GM18861 (cell line): ENCODE measurements at regions not wholly inside any gene's neighbourhood (a gene's known extent, or its start where the extent isn't known, plus 50 kb on each side); places are given as distances from the start of the nearest gene placed in this dataset.

ENCODE experiments used
- ATAC-seq: cut with Tn5 transposase; IDR thresholded peaks from one replicate; pipeline ENCODE4 v1.9.1; 2021; ENCODE audit not compliant: unreplicated experiment

- no peak for ATAC-seq
These were observed 390.4 kb downstream of the SHISA9 start for GRCh38 chr16:13291591-13292333.

DNA sequence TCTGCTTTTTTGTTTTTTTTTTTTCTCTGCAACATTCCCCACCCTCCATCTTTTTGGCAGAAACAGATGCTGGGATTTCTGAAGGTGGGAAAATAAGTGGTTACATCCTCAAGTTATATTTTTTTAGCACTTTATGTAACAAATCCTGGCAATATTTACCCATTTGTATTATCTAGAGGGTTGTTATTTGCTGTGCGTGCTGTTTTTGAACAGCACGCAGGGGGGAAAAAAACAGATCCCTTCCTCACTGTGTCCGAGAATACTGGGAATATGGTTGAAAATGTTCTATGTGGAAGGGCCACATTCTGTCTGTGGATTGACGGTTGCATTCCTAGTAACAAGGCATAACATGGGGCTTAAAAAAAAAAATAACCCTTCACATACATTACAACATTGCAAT lies 394.8 kb downstream of the SHISA9 start:
- no peak for ATAC-seq

DNA sequence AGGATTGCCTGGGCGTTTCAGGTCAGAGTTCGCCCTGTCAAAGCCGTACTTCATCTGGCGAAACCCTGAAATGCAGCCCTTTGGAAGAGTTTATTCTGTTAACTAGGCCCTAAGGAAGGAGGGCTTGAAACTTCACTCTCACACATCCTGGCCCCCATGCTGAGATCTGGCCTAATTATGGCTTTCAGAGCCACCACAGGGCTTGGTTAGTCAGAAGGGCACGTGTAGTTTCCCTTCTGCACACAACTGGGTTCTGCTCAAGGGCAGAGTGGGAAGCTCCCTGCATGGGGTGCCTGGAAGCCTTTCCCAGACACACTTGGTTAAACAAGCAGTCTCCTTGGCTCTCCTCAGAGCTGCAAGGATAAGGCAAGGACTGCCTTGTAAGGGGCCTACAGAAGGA lies 397.3 kb downstream of the SHISA9 start:
- ATAC-seq, result no peak

GRCh38 chr16:13300066-13300840 lies 398.9 kb downstream of the SHISA9 start:
- no peak for ATAC-seq

DNA sequence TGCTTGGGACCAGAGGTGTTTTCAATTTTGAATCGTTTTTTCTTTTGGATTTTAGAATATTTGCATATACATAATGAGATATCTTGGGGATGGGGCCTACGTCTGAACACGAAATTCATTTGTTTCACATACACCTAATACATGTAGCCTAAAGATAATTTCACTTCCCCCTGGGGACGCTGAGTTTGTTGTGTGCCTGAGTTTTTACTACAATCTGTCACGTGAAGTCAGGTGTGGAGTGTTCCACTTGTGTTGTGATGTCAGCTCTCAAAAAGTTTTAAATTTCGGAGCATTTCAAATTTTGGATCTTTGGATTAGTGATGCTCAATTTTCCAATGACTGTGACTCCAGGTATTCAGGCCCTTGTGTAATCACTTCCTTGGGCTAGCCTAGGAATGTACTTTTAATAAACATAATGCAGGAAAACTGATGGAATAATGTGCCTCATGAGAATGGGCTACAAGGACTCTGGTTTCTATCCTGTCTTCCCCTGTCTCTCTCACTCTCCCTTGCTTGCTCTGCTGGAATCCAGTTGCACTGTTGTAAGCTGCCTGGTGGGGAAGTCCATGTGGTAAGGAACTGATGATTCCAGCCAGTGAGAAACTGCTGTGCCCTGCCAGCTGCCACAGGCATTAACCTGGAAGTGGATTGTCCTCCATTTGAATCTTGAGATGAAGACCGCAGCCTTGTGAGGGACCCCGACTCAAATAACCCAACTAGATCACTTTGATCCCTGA lies 403.8 kb downstream of the SHISA9 start:
- ATAC-seq, result no peak

GRCh38 chr16:13306161-13306995 lies 405.0 kb downstream of the SHISA9 start:
- no peak for ATAC-seq

DNA sequence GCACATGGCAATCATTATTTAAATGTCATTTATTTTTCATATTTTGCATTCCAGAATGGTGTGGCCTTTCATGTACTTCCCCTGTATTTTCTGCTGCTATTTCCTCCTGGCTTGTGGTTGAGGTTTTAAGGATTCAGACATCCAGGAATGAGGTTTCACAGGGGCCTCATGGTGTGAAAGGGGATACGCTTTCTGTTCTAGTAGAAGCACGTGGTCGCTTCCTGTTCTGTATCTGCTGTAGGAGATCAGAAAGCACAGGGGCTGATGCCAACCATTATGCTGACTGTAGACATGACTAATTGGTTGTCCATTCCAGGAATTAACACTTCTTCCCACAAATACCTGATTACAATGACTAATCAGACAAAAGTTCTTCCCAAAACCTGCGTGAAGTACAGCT lies 405.9 kb downstream of the SHISA9 start:
- ATAC-seq, result no peak

GRCh38 chr16:13307851-13308250 lies 406.5 kb downstream of the SHISA9 start:
- ATAC-seq, result no peak

DNA sequence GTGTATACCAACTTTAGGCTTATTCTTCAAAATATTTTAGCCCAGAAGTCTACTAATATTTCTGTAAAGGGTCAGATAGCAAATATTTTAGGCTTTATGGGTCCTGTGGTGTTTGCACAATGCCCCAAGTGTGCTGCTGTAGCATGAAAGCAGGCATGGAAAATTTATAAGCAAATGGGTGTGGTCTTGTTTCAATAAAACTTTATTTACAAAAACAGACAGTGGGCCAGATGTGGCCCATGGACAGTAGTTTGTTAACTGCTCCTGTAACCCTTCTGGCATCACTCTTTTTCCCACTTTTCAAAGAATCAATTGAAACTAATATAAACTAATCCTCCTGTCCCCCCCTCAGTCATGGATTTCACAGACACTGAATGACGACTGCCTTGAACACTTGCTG lies 410.7 kb downstream of the SHISA9 start:
- no peak for ATAC-seq

- ATAC-seq, result no peak
These were observed 412.0 kb downstream of the SHISA9 start for GRCh38 chr16:13313351-13313750.

DNA sequence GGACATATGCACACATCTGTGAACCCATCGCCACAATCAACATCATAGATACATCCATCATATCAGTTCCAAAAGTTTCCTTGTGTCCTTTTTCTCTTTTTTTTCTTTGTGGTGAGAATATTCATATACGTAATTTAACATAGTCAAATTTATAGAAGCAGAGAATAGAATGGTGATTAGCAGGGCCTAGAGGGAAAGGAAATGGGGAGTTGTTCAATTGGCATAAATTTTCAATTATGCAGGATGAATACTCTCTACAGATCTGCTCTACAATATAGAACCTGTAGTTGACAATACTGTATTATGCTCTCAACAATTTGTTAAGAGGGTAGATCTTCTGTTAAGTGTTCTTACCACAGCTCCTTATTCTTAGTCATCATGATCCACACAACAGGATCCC lies 413.2 kb downstream of the SHISA9 start:
- no peak for ATAC-seq

DNA sequence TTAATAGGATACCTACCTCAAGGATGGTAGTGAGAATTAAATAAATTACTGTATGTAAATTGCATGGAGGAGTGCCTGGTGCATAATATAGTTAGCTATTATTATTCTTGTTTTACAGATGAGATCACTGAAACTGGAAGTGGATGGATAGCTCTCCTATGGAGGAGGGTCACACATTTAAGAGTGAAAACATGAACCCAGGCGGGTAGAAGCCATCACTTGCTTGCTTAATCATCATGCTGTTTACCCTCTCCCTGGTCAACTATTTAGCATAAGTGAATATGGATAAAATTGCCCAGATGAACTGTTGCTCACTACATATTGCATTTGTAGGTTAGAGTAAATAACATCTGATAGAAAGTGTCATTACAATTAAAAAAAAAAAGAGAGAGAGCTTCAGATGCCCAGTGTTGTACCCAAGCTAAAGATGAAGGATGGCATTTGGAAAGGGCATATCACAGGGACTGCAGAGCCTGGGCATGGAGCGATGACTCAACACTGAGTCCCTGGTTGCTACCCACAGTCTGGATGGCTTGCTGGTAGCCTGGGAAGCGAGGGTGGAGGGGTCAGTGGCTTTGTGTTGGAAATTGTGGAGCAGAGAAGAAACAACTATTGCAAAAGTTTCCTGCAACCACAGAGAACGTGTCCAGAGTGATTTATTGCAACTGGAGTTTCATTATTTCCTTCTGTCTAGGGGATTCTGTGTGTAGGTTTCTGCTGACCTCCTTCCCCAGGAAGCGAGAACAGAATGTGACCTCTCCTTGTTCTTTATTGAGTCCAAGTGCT lies 414.4 kb downstream of the SHISA9 start:
- no peak for ATAC-seq

DNA sequence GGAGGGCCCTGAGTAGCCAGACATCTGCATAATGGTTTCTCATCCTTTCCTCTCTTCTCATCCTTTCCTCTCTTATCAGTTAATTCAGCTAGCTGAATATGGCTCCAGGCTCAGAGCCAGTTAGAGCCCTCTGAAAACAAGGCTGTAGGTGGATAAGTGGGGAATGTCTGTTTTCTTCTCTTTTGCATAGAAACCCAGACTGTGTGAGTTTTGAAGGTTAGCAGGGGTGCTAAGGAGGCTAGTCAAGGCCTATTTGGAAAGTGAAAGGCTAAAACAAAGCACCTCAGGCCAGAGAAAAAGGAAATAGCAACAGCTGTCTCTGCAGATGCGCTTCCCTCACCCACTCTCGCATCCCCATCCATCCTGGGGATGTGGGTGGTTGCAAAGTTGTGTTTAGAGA lies 420.9 kb downstream of the SHISA9 start:
- ATAC-seq, result no peak

GRCh38 chr16:13324851-13325250 lies 423.5 kb downstream of the SHISA9 start:
- ATAC-seq, result no peak

- ATAC-seq, result no peak
These were observed 424.0 kb downstream of the SHISA9 start for GRCh38 chr16:13325396-13325795.

- ATAC-seq, result no peak
These were observed 430.5 kb downstream of the SHISA9 start for GRCh38 chr16:13331918-13332317.

GRCh38 chr16:13332713-13333255 lies 431.4 kb downstream of the SHISA9 start:
- ATAC-seq, result no peak

GRCh38 chr16:13333336-13333735 lies 431.9 kb downstream of the SHISA9 start:
- no peak for ATAC-seq

DNA sequence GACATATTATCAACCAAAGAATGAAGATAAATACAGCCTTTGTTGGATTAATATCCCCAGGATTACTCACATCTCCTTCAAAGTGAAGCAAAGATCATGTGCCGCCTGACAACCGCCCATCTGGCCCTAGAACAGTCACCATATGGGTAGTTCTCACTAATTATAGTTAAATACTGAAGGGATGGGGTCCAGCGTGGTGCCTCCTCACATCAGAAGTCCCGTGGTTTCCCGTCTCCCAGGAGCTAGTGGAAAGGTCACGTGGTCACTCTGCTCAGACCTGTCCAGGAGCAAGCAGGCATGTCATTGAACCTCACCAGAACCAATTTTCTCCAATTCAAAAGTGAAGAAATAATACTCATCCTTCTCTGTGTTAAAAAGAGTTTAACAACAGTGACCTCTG lies 434.5 kb downstream of the SHISA9 start:
- no peak for ATAC-seq

DNA sequence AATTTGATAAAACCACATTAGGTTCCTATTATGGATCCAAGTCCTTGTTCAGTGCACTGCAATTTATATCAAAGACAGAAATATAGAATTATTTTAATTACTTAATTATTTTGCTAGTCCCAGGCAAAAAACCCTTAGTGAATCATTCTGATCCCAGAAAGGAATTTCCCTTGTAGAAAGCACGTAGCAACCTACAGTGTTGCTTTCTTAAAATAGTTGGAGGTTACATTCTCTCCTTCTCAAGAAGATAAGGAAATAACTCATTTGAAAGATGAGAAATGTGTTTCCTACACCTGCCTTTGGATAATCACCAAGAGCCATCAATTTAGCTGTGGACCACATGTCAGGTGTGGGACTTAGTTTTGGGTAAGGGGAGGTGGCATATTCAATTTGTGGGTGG lies 434.9 kb downstream of the SHISA9 start:
- no peak for ATAC-seq
